ENCODE measurements at regions not wholly inside any gene's neighbourhood (a gene's known extent, or its start where the extent isn't known, plus 50 kb on each side); places are given as distances from the start of the nearest gene placed in this dataset.

DNA sequence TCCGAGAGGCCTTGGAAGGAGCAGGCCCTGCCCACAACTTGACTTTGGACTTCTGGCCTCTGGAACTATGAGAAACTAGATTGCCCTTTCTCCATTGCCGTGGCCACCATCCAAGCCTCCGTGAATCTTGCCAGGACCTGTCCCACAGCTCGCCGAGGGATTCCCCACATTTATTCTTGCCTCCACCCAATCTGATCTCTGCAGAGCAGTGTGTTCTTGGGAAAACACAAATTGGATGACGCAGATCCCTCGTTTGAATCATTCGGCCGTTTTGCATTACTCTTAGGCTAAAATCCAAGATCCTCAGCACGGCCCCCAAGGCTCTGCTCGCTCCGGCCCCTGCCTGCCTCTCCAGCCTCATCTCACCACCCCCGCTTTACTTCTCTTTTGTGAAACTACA is 364.2 kb downstream of the ZNF516 start:
- no peak for DNase-seq (ENCODE audit: low read depth in 2 of 2)

DNA sequence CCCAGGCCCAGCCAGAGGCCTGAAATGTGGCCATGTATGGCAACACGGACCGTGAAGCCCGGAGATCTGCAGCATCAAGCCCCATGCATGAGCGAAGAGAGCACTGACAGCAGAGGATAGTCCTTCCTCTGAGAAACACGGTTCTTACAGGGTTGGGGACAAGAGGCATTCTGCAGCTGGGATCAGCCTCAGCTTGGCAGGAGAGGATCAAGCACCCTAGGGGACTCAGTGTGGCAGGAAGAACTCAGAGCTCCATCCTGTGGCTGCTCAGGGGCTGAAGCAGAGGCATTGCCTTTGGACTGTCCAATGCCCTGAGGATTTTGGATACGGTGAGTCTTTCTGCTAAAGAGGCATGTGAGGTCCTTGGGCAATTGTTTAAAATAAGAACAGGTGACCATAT is 368.7 kb downstream of the ZNF516 start:
- DNase-seq (ENCODE audit: low read depth in 2 of 2): no peak

DNA sequence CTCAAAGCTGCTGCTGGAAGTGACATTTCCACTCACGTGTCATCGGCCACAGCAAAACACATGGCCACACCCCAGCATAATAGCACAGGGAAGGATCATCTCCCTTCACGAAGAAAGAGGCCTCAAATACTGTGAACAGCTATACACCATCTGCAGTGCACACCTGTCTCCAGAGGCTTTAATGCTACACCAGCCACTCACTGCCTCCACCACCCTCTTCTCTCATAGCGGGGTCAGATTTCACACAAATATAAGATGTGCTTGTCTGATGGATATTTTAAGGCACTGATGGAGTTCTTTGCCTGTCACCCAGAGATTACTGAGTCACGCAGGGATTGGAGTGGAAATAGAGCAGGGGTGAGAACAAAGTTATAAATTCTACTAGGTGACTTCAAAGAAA is 374.0 kb downstream of the ZNF516 start:
- DNase-seq (ENCODE audit: low read depth in 2 of 2): no peak

DNA sequence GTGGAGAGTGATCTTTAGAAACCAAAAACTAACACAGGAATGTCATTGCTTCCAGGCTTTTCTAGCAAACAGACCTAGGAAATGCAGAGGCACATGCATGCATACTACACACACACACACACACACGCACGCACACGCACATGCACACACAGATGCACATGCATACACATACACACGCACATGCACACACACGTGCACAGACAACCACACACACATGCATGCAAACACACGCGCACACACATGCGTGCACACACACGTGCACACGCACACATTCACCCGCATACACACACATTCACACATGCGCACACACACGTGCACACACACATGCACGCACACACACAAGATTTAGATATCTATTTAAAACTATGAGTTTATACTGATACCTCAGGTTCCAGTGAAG is 379.5 kb downstream of the ZNF516 start:
- no peak for DNase-seq (ENCODE audit: low read depth in 2 of 2)

DNA sequence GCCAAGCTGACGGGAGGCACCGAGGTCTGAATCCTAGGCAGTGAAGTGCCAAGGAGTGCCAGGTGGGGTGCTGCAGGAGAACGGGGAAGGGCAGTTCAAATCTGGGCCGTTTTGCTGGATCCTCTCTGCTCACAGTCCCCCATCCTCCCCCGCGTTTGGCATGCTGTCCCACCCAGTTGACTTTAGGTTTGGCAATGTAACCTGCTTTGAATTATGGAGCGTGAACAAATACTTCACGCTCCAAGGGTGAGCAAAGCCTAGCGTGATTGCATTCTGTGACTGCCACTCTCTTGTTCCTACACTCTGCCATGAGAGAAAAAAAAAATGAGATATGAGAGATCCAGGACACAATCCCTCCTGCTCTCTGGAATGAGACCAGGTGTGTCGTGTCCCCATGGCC is 381.9 kb downstream of the ZNF516 start:
- no peak for DNase-seq (ENCODE audit: low read depth in 2 of 2)

DNA sequence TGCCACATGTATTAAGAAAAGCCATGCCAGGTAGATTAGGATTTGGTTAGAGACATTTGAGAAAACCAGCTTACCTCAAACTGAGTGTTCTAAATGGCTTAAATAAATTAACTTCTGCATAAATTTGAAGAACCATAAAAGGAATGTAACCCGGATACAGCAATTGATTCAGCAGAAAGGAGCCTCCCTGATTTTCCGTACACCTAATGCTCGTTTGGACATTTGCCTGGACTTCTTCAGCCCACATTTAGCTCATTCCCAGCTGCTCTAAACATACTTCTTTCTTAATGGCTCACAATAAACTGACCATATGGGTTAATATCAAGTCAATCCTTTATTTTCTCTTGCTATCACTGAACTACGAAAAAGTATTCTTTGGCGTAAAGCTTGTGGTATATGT is 392.4 kb downstream of the ZNF516 start:
- DNase-seq (ENCODE audit: low read depth in 2 of 2): no peak

DNA sequence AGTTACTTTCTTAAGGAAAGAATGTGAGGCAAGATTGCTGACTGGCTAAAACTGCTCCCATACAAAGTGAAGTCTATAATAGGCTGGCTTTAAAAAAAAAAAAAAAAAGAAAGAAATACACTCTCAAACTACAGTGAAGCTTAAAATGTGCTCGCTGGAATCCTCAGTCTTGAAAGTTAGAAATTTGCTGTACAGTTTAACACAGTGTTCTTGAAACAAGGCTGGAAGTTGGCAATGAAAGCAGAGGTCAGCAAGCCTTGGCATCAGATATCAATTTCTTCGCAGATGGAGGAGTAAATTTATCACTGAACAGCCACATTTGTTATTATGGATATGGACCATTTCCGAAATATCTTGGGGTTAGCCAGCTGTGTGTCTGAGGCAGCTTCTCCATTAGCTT is 392.9 kb downstream of the ZNF516 start:
- no peak for DNase-seq (ENCODE audit: low read depth in 2 of 2)

DNA sequence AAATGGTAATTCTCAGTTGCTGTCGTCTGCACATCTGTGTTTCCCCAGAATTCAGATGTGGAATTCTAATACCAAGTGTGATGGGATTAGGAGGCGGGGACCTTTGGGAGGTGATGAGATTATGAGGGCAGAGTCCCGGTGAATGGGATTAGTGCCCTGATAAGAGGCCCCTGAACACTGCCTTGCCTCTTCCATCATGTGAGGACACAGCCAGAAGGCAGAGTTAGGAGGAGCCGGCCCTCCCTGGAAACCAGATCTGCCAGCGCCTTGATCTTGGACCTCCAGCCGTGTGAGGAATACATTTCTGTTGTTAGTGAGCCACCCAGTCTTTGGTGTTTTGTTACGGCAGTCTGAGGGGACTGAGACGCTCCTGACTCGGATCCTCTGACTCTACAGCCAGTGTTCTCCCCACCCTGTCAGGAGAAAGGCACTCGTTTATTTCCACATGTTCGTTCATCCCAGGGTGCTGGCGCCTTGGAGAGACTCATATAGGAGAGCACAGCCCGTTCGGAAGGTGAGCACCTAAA is 395.0 kb downstream of the ZNF516 start:
- DNase-seq (ENCODE audit: low read depth in 2 of 2): no peak

DNA sequence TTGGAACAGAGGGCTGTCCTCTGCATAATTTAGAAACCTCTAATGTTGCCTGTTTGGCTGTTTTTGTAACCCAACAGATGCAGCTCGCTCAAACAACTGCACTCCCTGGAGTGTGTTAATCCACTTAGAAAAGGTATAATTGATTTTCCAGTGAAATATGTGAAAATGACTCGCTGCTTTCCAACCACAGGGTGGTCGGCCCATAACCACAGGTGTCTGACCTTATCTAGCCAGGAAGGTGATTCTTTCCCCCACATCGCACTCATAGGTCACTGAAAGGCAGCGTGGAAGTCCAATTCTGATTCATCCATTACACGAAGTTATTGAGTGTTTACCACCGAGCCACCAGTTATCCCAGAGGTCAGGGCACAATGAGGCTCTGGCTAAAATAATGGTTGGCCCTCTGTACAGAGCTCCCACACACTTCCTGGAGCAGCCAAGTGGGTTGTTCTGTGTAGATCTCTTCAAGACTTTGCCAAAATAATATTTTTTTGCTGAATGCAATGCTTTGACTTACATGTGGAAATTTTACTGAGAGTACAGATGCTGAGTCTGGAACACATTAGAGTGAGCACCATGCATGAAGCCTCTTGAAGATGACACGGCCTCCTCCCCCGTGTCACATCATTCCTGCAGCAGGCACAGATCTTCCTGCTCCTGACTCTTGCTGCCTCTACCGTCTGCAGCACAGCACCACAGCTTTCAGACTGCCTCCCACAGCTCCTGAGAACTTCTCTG is 396.2 kb downstream of the ZNF516 start:
- DNase-seq (ENCODE audit: low read depth in 2 of 2): no peak

DNA sequence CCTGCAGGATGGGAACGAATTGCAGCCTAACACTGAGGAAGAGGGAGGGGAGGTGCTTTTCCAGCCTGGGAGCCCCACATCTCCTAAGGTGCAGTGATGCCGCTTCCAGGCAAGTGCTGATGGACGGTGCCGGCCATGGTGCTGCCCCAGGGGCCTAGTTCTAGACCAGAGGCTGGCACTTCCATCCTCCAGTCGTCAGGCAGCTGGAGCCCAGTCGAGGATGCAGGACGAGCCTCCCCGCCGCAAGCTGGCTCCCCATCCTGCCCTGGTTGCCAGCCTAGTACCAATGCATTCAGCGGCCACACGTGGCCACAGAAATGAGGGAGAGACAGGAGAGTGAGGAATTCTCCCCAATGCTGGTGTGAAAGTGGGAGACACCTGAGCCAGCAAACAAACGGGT is 413.5 kb downstream of the ZNF516 start:
- DNase-seq (ENCODE audit: low read depth in 2 of 2): no peak

DNA sequence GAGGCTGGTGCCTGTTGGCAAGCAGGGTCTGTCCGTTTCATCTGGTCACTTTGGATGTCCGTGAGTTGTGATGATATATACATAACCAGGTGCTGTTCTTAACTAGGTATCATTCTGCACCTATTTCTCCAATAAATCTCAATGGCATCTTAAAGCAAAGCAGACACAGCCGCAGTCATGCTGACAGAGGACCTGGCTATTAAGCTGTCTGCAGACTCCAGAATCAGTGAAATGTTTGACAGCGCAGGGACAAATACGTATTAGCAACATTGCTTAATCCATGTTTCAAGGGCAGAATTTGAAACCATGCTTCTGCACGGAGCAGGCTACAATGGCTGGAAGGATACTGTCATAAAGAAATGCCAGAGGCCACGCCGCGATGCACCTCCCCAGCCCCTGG is 414.6 kb downstream of the ZNF516 start:
- no peak for DNase-seq (ENCODE audit: low read depth in 2 of 2)

DNA sequence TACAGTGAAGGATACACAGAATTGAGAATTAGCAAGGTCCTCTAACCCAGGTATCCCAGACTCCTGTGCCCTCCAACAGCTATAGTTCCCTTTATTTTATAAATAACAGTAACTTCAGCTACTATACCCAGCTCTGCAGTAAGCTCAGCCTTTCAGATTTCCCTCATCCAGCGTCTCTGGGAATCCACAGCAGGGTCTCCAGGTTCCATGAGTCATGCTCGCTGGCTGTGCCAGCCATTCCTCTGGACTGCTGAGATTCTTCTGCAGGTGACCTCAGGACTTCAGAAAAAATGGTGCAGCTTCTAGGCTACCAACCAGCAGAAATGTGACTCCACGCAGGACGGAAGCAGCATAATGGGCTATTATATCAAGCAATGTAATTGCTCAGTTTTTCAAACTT is 419.3 kb downstream of the ZNF516 start:
- no peak for DNase-seq (ENCODE audit: low read depth in 2 of 2)

DNA sequence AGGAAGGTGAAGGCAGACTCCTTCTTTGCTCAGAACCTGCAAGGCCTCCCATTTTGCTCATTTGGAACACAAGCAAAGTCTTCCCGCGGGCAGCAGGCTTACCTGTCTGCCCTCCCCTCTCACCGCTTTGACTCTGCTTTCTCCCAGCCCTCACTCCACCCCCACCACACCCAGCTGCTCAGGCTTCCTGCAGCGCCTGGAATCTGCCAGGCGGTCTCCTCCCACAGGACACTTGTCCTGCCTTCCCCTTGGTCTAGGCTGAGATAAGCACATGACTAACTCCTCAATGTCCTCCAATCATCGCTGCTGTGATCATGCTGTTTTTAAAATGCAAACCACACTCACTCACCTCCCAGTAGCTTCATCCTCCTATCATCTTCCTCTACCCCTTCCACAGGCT is 430.0 kb downstream of the ZNF516 start:
- no peak for DNase-seq (ENCODE audit: low read depth in 2 of 2)

DNA sequence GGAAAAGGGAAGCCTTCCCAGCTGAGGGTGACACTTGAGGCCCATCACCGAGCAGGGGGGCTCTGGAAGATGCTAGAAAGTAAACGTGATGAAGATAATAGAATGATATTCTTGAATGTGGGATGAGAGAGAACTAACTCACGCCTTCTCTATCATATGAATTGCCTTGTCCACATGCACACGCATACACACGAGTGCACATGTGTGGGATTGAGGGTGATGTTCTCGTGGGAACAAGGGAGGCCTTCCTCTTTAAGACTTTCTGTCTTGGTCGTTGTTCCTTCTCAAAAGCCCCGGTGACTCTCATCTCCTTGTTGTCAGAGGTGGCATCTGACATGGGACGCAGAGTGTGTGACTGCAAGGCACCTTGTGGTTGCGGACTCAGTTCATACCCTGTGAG is 436.9 kb downstream of the ZNF516 start:
- no peak for DNase-seq (ENCODE audit: low read depth in 2 of 2)

DNA sequence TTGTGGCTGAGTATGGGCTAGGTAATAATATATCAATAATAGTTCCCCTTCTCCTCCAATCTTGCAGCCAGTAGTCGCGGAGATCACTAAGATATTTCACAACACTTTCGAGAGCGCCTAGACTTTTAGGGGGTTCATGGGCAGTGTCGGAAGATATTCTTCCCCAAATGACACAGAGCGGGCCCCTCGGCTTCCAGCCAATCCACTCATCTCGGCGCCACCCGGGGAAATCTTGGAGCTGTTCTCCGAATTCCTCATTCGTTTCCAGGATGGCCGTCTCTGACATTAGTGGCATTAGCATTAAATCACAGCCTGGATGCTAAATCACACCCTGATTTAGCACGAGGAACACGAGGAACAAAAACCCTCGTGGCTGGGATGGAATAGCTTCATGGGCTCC is 437.7 kb downstream of the ZNF516 start:
- DNase-seq (ENCODE audit: low read depth in 2 of 2): no peak

DNA sequence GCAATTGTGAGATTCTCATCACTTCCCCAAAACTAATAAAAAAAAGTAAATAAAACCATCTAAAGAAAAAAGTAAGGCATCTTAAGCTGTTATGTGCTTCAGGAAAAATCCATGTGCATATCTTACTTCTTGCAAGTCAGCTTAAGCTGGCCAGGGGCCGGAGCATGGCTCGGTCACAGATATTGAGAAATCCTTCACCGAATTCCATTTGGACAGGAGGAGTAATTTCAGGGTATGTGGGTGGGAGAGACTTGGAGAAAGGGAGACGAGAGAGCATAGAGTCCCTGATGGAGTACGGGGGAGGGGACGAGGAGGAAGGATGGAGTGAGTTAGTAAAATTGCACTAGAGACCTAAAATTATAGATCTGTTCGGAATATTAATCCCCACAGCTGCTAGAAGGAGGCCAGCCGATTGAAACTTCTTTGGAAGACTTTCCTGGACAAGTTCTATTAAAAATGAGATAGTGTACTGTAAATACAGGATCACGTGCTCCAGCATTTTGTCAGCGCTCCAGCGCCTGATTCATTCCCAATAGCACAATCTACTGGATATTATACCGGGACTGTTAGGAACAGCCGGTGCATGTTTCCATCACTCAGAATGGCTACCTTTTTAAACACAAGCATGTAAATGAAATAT is 438.5 kb downstream of the ZNF516 start:
- no peak for DNase-seq (ENCODE audit: low read depth in 2 of 2)

DNA sequence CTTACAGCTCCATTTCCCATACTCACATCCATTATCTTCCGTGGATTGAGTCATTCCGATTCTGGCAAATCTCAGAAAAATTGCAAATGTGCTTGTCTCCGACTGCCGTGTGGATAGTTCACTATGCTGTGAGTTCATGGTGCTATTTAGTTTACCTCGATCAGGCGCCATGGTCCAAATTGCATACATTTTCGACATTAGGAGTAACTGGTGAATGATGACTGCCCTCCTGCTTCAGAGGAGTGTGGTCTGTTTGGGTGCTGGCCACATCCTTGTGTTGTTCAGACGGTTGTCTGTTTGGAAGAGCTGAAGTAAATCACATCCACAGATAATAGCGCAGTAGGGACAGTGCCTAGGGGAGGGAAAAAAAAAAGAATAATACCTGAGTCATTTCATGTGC is 439.5 kb downstream of the ZNF516 start:
- DNase-seq (ENCODE audit: low read depth in 2 of 2): no peak

DNA sequence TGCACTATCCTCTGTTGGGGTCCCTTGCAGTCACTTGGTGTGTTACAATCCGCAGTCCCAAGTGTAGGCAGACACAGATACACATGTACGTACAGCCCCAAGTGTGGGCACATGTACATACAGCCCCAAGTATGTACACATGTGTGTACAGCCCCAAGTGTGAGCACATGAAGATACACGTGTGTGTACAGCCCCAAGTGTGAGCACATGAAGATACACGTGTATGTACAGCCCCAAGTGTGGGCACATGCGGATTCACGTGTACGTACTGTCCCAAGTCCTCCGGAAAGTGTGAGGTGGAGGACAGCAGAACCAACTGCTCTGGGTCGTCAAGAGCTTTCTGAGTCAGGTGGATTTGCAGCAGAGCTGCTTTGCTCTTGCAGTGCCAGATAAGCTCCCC is 440.0 kb downstream of the ZNF516 start:
- no peak for DNase-seq (ENCODE audit: low read depth in 2 of 2)

DNA sequence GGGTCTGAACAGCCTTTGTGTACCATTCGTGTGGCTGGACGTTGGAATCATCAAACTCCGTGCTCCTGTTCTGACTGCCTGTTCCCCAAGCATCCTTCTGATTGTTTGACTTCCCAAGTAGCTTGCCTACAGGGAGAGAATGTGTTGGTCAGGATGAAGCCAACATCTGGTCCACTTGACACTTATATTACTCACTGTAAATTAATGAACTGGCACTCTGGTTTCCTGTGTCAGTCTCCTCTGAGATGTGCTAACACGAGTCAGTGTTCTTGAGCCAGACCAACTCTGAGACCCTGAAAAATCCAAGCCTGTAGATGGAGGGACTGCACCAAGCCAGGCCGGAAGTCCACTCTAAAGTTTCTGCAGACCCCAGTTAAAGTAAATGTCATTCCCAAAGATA is 440.9 kb downstream of the ZNF516 start:
- no peak for DNase-seq (ENCODE audit: low read depth in 2 of 2)

DNA sequence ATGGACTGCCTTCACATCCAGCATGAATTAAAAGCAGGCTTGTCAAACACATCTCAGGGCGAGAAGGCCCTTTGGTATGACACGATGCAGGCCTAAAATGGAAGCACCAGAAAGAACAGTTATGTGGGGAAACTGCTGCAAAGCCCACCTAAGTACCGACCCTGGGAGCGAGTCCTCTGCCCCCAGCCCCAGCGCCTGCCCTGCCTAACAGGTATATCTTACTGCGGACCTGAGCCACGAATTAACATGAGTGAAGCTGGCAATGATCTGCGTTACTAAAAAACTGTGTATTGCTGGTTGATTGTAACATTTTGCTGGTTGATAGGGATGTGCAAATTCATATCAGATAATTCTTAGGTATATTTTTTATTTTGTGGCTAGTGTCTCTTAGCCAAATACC is 441.5 kb downstream of the ZNF516 start:
- no peak for DNase-seq (ENCODE audit: low read depth in 2 of 2)

DNA sequence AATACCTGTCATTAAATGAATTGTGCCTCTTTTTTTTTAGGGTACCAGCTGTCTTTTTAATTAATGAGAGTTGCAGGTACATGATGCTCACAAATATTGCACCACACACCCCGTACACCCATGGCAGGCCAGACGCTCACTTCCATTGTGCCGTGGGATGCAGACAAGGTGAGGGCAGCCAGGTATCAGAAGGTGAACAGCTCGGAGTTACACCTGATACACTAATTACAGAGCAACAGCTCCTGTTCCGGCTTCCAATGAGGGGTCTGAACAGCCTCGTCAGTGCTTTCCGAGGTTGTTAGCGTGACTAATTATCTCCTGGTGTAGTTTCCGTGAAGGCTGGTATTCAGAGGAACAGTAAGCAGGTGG is 442.8 kb downstream of the ZNF516 start:
- DNase-seq (ENCODE audit: low read depth in 2 of 2): no peak

DNA sequence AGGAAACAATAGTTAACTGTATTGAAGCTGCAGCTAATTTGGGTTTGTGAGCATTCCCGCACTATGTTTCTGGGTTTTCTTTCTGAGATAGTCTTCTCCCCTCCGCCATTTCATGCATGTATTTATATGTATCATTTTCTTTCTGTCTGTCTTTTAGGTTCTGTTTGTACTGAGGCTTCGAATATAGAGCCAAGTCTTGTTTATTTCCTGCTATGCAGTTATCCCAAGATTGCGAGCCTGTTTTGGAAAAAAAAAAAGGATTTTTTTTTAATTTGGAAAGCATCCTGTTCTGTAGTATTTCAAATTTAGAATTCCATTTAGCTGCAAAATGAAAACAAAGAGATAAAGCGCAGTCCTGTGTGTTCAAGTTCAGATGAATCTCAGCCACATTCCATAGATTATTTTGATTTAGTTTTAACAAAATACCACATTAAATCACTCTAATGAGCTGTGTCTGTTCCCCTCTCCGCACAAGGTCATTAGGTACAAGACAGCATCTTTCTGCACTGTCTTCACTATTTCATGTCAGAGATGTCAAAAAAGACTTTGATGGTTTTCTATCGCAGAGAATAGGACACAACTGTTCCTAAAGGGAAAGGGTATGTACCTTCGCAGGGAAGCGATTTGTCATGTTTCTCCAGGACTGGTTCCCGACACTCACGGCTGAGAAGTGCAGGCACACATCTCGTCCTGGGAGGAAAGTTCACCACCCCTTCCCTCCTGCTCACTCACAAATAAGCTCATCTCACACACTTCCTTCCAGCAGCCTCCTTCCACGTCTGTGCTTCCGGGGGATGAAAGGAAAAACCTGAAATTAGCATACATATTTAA is 443.4 kb downstream of the ZNF516 start:
- DNase-seq (ENCODE audit: low read depth in 2 of 2): no peak

DNA sequence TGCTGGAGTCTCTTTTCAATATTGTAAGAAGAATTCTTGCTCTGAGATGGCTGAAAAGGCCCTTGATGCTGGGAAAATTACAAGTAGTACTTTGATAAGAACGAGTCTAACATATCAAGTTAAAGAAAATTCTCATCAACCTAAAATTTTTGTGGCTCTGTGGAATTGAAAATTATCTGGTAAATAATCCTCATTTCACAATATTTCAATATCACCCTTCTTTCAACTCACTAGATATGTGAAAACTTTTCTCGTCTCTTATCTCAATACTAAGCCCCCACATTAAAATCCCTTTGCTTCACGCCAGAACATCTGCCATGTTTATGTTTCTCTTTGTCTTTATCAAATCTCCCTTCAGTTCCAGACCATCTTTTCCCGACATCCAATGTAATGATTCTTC is 448.8 kb downstream of the ZNF516 start:
- DNase-seq (ENCODE audit: low read depth in 2 of 2): no peak

All from stimulated activated CD4-positive, alpha-beta T cell treated with anti-CD3 and anti-CD28 coated beads, Interleukin-15, amount 100 ng/mL, for 48 hours (primary cell).